ENCODE measurements at regions not wholly inside any gene's neighbourhood (a gene's known extent, or its start where the extent isn't known, plus 50 kb on each side); places are given as distances from the start of the nearest gene placed in this dataset.

GRCh38 chr7:24229481-24230226, 54.3 kb upstream of the NPY start:
- TF ChIP-seq CTCF (IDR thresholded peaks at IDR 0.05) = no peak
- TF ChIP-seq POLR2A (IDR thresholded peaks at IDR 0.05) = no peak
